H1 (cell line): ENCODE measurements at regions not wholly inside any gene's neighbourhood (a gene's known extent, or its start where the extent isn't known, plus 50 kb on each side); places are given as distances from the start of the nearest gene placed in this dataset.

ENCODE experiments used
- CTCF ChIA-PET: fragments of 300-600 bp; sonication (Branson Sonifier 250); formaldehyde crosslinking; loops from one replicate; lab custom pipeline; 2021; ENCODE audit not compliant: partially characterized antibody; lab: Charles Lee
- POLR2A ChIA-PET: fragments of 300-600 bp; sonication (Branson Sonifier 250); formaldehyde crosslinking; loops from one replicate; lab custom pipeline; 2021; ENCODE audit warnings: inconsistent platforms; ENCODE audit not compliant: partially characterized antibody; lab: Charles Lee
- DNase-seq, 2 experiments: peaks; one replicate each; pipeline versions ENCODE4 v3.0.0 to v3.0.0-alpha.2; 2010 to 2022; ENCODE audit warnings: low spot score in 2 of 2, low read depth in 1 of 2, mixed read lengths in 1 of 2
- FAIRE-seq: peaks from 2 replicates; lab custom pipeline; 2011; peaks lifted over from hg19 to GRCh38; lab: Jason Lieb, UNC
- H2AFZ ChIP-seq: 2 replicates; pipeline ENCODE4 v1.8.1; 2012; ENCODE audit warnings: low read length, inconsistent platforms
- H2AK5ac ChIP-seq: 2 replicates; pipeline ENCODE4 v1.6.1; 2013; ENCODE audit warnings: low read depth, low read length
- H2BK120ac ChIP-seq: replicated peaks from 2 replicates; pipeline ENCODE3; 2013; ENCODE audit warnings: low read depth, low read length, inconsistent platforms
- H2BK12ac ChIP-seq: 2 replicates; pipeline ENCODE4 v1.6.1; 2013; ENCODE audit warnings: low read depth, low read length
- H2BK15ac ChIP-seq: 2 replicates; pipeline ENCODE4 v1.6.1; 2013; ENCODE audit warnings: low read length
- H2BK20ac ChIP-seq: 2 replicates; pipeline ENCODE4 v1.6.1; 2013; ENCODE audit warnings: low read length
- H2BK5ac ChIP-seq: 2 replicates; pipeline ENCODE4 v1.6.1; 2013; ENCODE audit warnings: low read depth, low read length
- H3K14ac ChIP-seq: 2 replicates; pipeline ENCODE4 v1.6.1; 2013; ENCODE audit warnings: inconsistent platforms; ENCODE audit not compliant: insufficient read length
- H3K18ac ChIP-seq: 2 replicates; pipeline ENCODE4 v1.6.1; 2013; ENCODE audit warnings: low read length; ENCODE audit errors: extremely low read depth
- H3K23ac ChIP-seq: 2 replicates; pipeline ENCODE4 v1.6.1; 2013; ENCODE audit warnings: inconsistent platforms; ENCODE audit not compliant: insufficient read length
- H3K23me2 ChIP-seq: 2 replicates; pipeline ENCODE4 v1.6.1; 2013; ENCODE audit warnings: low read depth, low read length
- H3K27ac ChIP-seq: 2 replicates; pipeline ENCODE4 v1.6.1; 2011; ENCODE audit warnings: low read depth, low read length, inconsistent platforms
- H3K27me3 ChIP-seq, 4 experiments: replicated peaks in 1 of 4; 1 replicate in 1 of 4; 2 replicates in 3 of 4; pipeline versions ENCODE4 v1.6.1 to v1.8.1; 2011 to 2013; ENCODE audit warnings: low read length in 3 of 4, mild to moderate bottlenecking in 3 of 4, inconsistent platforms in 2 of 4, mixed read lengths in 2 of 4, moderate library complexity in 1 of 4; ENCODE audit not compliant: control insufficient read depth in 3 of 4, insufficient read depth in 3 of 4; ENCODE audit errors: extremely low read depth in 1 of 4
- H3K36me3 ChIP-seq, 4 experiments: 2 replicates each; pipeline versions ENCODE4 v1.6.1 to v1.8.1; 2011 to 2013; ENCODE audit warnings: mild to moderate bottlenecking in 4 of 4, low read length in 3 of 4, moderate library complexity in 2 of 4, control low read depth in 1 of 4, inconsistent platforms in 1 of 4; ENCODE audit not compliant: insufficient read depth in 4 of 4, control insufficient read depth in 2 of 4
- H3K4ac ChIP-seq: replicated peaks from 2 replicates; pipeline ENCODE3; 2013; ENCODE audit warnings: low read length, low read depth, mixed read lengths, inconsistent platforms; ENCODE audit not compliant: insufficient read length
- H3K4me1 ChIP-seq, 4 experiments: replicated peaks in 1 of 4; 1 replicate in 1 of 4; 2 replicates in 3 of 4; pipeline versions ENCODE4 v1.6.1 to v1.8.1; 2011 to 2013; ENCODE audit warnings: low read length in 3 of 4, inconsistent platforms in 2 of 4, mixed read lengths in 1 of 4; ENCODE audit not compliant: insufficient read depth in 4 of 4, control insufficient read depth in 3 of 4
- H3K4me2 ChIP-seq, 2 experiments: 2 replicates each; pipeline versions ENCODE4 v1.6.1 to v1.8.1; 2011 to 2013; ENCODE audit warnings: low read depth in 2 of 2, low read length in 2 of 2, control low read depth in 1 of 2, inconsistent platforms in 1 of 2, mild to moderate bottlenecking in 1 of 2; ENCODE audit not compliant: insufficient read depth in 1 of 2
- H3K4me3 ChIP-seq, 4 experiments: fragments of 200-600, 300-600 bp in 1 of 4; sonication (generic), shearing (Covaris generic), sonication (Bioruptor Twin) in 1 of 4; 2 replicates each; pipeline versions ENCODE4 v1.5.1 to v1.8.1; 2011 to 2016; ENCODE audit warnings: low read length in 4 of 4, low read depth in 3 of 4, control low read depth in 2 of 4, inconsistent platforms in 2 of 4, mild to moderate bottlenecking in 2 of 4, mixed read lengths in 1 of 4, moderate library complexity in 1 of 4; ENCODE audit not compliant: insufficient read depth in 2 of 4; ENCODE audit errors: extremely low read depth in 1 of 4
- H3K56ac ChIP-seq: replicated peaks from 2 replicates; pipeline ENCODE3; 2013; ENCODE audit warnings: low read depth, mild to moderate bottlenecking, mixed read lengths, low read length, inconsistent platforms; ENCODE audit not compliant: insufficient read length
- H3K79me1 ChIP-seq: 2 replicates; pipeline ENCODE4 v1.6.1; 2013; ENCODE audit warnings: low read depth, low read length, control low read depth
- H3K79me2 ChIP-seq, 2 experiments: 2 replicates each; pipeline versions ENCODE4 v1.6.1 to v1.8.1; 2012 to 2013; ENCODE audit warnings: low read length in 2 of 2, mild to moderate bottlenecking in 2 of 2, inconsistent platforms in 1 of 2; ENCODE audit not compliant: insufficient read depth in 2 of 2, control insufficient read depth in 1 of 2
- H3K9ac ChIP-seq, 4 experiments: replicated peaks in 1 of 4; 1 replicate in 1 of 4; 2 replicates in 3 of 4; pipeline versions ENCODE4 v1.6.1 to v1.8.1; 2011 to 2013; ENCODE audit warnings: low read depth in 3 of 4, low read length in 3 of 4, control low read depth in 2 of 4, mild to moderate bottlenecking in 2 of 4, moderate library complexity in 2 of 4, inconsistent platforms in 1 of 4; ENCODE audit errors: extremely low read depth in 1 of 4
- H3K9me3 ChIP-seq, 2 experiments: 2 replicates each; pipeline versions ENCODE4 v1.6.1 to v1.8.1; 2012 to 2013; ENCODE audit warnings: mild to moderate bottlenecking in 2 of 2, moderate library complexity in 2 of 2, control low read depth in 1 of 2, inconsistent platforms in 1 of 2, low read depth in 1 of 2, low read length in 1 of 2, mixed read lengths in 1 of 2; ENCODE audit not compliant: insufficient read depth in 2 of 2
- H4K20me1 ChIP-seq, 2 experiments: replicated peaks in 1 of 2; 2 replicates each; pipeline versions ENCODE3 to v1.8.1; 2011 to 2013; ENCODE audit warnings: inconsistent platforms in 2 of 2, low read length in 2 of 2, mild to moderate bottlenecking in 1 of 2; ENCODE audit not compliant: insufficient read depth in 2 of 2, control insufficient read depth in 1 of 2
- H4K5ac ChIP-seq: 2 replicates; pipeline ENCODE4 v1.6.1; 2013; ENCODE audit warnings: low read length, low read depth, mixed read lengths, inconsistent platforms; ENCODE audit not compliant: insufficient read length
- H4K8ac ChIP-seq: 2 replicates; pipeline ENCODE4 v1.8.0; 2013; ENCODE audit warnings: mild to moderate bottlenecking, moderate library complexity, low read length, inconsistent platforms; ENCODE audit not compliant: insufficient read depth; ENCODE audit errors: extremely low read depth
- H4K91ac ChIP-seq: replicated peaks from 2 replicates; pipeline ENCODE3; 2013; ENCODE audit warnings: low read length, mixed read lengths, inconsistent platforms; ENCODE audit not compliant: insufficient read length
- ASH2L ChIP-seq: fragments of 200-600, 300-600 bp; sonication (generic); IDR thresholded peaks from one replicate; pipeline ENCODE4 v1.7.1; 2017; ENCODE audit warnings: low read length
- BRCA1 ChIP-seq: IDR thresholded peaks from 2 replicates; pipeline ENCODE4 v1.6.1; 2012; ENCODE audit warnings: low read depth, low read length, improper control_type of control experiment
- CBX5 ChIP-seq: fragments of 300-800, 300-1000 bp; sonication (generic); IDR thresholded peaks from 2 replicates; pipeline ENCODE4 v1.7.1; 2016; ENCODE audit warnings: antibody characterized with exemption, low read length, low read depth
- CHD1 ChIP-seq: IDR thresholded peaks from 2 replicates; pipeline ENCODE4 v1.6.1; 2012; ENCODE audit warnings: low read depth, low read length, improper control_type of control experiment
- POLR2A ChIP-seq, 2 experiments: IDR thresholded peaks; 1 replicate in 1 of 2; 2 replicates in 1 of 2; pipeline ENCODE4 v1.6.1; 2011; ENCODE audit warnings: low read depth in 2 of 2, low read length in 2 of 2, mild to moderate bottlenecking in 2 of 2; ENCODE audit errors: control extremely low read depth in 1 of 2
- SRF ChIP-seq: IDR thresholded peaks from 2 replicates; pipeline ENCODE4 v1.6.1; 2011; ENCODE audit warnings: mild to moderate bottlenecking, low read depth, low read length, moderate library complexity
- WGBS, 2 experiments: shearing (Covaris generic) in 1 of 2; methylation state at CpG; one replicate each; pipeline versions ENCODE4 v1.1.6 to v1.1.7; 2013 to 2015; ENCODE audit warnings: low lambda C conversion rate in 2 of 2, mixed read lengths in 2 of 2, inconsistent platforms in 1 of 2, low coverage in 1 of 2, missing lambda C conversion rate in 1 of 2; ENCODE audit not compliant: insufficient replicate concordance in 2 of 2, insufficient coverage in 1 of 2, insufficient read length in 1 of 2; ENCODE audit errors: extremely low coverage in 1 of 2, missing lambda C conversion rate in 1 of 2; 5-methylcytosine and 5-hydroxymethylcytosine counted together
- TF ChIP-seq, protein P1 (sequence below): IDR thresholded peaks from 2 replicates; pipeline ENCODE4 v1.6.1; 2012; ENCODE audit warnings: inconsistent platforms

DNA sequence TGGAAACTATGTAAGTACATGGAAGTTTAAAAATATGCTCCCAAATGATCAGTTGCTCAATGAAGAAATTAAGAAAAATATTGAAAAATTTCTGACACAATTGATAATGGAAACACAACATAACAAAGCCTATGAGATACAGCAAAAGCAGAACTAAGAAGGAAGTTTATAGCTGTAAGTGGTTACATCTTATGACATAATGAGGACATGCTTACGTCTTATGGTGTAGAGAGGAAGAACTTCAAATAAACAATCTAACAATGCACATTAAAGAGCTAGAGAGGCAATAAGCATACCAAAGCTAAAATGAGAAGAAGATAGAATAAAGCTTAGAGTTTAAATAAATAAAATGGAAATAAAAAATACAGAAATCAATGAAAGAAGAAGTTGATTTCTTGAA lies 50.0 kb upstream of the CEACAM21 start:
- Histone ChIP-seq H3K9ac (no peak overlapping the region), H2AFZ (no peak overlapping the region), H3K23ac (no peak overlapping the region), H3K14ac (no peak overlapping the region), H3K79me2 (no peaks in the 10 kb centered on the region), H3K23me2 (no peaks in the 10 kb centered on the region), H2BK5ac (no peak overlapping the region), H2BK12ac (no peak overlapping the region), H3K36me3 (no peaks in the 10 kb centered on the region), H3K79me1 (no peaks in the 10 kb centered on the region), H2BK20ac (no peak overlapping the region), H2BK120ac (no peak overlapping the region), H4K20me1 (no peaks in the 10 kb centered on the region), H3K56ac (no peak overlapping the region), H3K4me2 (no peak overlapping the region), H3K4me1 (no peaks in the 10 kb centered on the region), H2AK5ac (no peak overlapping the region), H4K8ac (no peak overlapping the region), H3K4me3 (no peak overlapping the region), H3K27me3 (peaks cover 0 to 20% (median 11%) of the 10 kb centered on the region in 4 experiments; a peak in 6 of 7 replicates), H3K4ac (no peak overlapping the region), H4K5ac (no peak overlapping the region), H2BK15ac (no peak overlapping the region), H3K18ac (no peak overlapping the region), H3K27ac (no peak overlapping the region), H4K91ac (no peak overlapping the region), H3K9me3 (peaks cover 15 to 27% of the 10 kb centered on the region in 2 experiments)
- no peak for DNase-seq
- POLR2A ChIA-PET = no interaction called here
- 93% methylated on average over 1 of the region's 1 CpG; no CpG with 5 or more reads in 1 of the 2 experiments for WGBS, 2 experiments
- CTCF ChIA-PET = no interaction called here
- TF ChIP-seq SRF = no peak
- TF ChIP-seq CHD1 = no peak
- TF ChIP-seq CBX5 = no peak
- TF ChIP-seq, protein P1, sequence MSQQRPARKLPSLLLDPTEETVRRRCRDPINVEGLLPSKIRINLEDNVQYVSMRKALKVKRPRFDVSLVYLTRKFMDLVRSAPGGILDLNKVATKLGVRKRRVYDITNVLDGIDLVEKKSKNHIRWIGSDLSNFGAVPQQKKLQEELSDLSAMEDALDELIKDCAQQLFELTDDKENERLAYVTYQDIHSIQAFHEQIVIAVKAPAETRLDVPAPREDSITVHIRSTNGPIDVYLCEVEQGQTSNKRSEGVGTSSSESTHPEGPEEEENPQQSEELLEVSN = no peak
- TF ChIP-seq POLR2A (IDR thresholded peaks at IDR 0.05; ENCODE audit: control extremely low read depth in 1 of 2, low read depth in 2 of 2, low read length in 2 of 2) = no peak
- TF ChIP-seq ASH2L = no peak
- no peak for TF ChIP-seq BRCA1
- FAIRE-seq = no peak
